Esophagus squamous epithelium (tissue), 5 donors: ENCODE measurements at regions not wholly inside any gene's neighbourhood (a gene's known extent, or its start where the extent isn't known, plus 50 kb on each side); places are given as distances from the start of the nearest gene placed in this dataset.

ENCODE experiments used
- DNase-seq: peaks from one replicate; lab custom pipeline; 2025; lab: John Stamatoyannopoulos, UW
- H3K27ac ChIP-seq, 4 donors: fragments of 200-600 bp; sonication (generic); one replicate each; pipeline ENCODE4 v1.5.1; 2016 to 2019; ENCODE audit warnings: mild to moderate bottlenecking in 1 of 4
- H3K27me3 ChIP-seq, 4 donors: fragments of 200-600 bp; sonication (generic); 1 replicate in 3 of 4; 2 replicates in 1 of 4; pipeline versions ENCODE4 v1.5.1 to v1.6.0; 2017 to 2021; ENCODE audit warnings: antibody characterized with exemption in 1 of 4
- H3K36me3 ChIP-seq, 3 donors: fragments of 200-600 bp; sonication (generic); one replicate each; pipeline ENCODE4 v1.5.1; 2016 to 2019
- H3K4me1 ChIP-seq, 3 donors: fragments of 200-600 bp; sonication (generic); one replicate each; pipeline ENCODE4 v1.5.1; 2017 to 2019
- H3K4me3 ChIP-seq, 4 donors: fragments of 200-600 bp; sonication (generic); 1 replicate in 3 of 4; 2 replicates in 1 of 4; pipeline ENCODE4 v1.5.1; 2016 to 2019; ENCODE audit warnings: mild to moderate bottlenecking in 2 of 4, moderate library complexity in 1 of 4
- H3K9me3 ChIP-seq, 3 donors: fragments of 200-600 bp; sonication (generic); one replicate each; pipeline ENCODE4 v1.5.1; 2016 to 2019
- POLR2A ChIP-seq, 4 donors: fragments of 450-650 bp; IDR thresholded peaks; one replicate each; pipeline ENCODE4 v1.6.1; 2017; ENCODE audit warnings: antibody characterized with exemption in 4 of 4, mild to moderate bottlenecking in 4 of 4, moderate library complexity in 3 of 4
- WGBS, 2 donors: methylation state at CpG; one replicate each; pipeline ENCODE4 v1.1.5; 2018; 5-methylcytosine and 5-hydroxymethylcytosine counted together
- intact Hi-C: fragments of 100-400 bp; cut with DNase I; formaldehyde crosslinking; loops from one replicate; pipeline ENCODE4 v1.15.0; 2022
- TF ChIP-seq, protein P1 (sequence below), 6 experiments: fragments of 450-650 bp in 4 of 6; fragments of 200-600 bp in 2 of 6; sonication (generic) in 2 of 6; IDR thresholded peaks; one replicate each; pipeline ENCODE4 v1.5.1; 2016 to 2019; ENCODE audit warnings: antibody characterized with exemption in 6 of 6, mild to moderate bottlenecking in 4 of 6, moderate library complexity in 4 of 6
- donor health status: DM: yes; HTN: yes; CAD: no.

DNA sequence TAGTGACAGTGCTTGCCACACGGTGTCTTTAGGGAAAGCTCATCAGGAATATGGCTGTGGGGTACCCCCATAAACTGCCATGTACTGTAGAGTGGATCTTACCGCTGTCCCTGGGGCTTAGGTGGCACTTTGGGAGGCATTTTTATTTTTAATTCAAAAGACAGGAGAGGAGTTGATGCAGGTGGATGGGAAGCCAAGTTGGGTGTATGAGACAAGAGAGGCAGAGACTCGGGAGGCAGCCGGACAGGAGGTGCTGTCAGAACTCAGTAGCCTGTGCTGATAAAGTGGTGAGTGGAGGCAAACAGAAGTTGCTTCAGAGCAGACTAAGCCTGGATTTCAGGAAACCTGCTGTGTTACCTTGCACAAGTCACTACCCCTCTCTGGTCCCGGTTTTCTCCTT is 185.9 kb downstream of the TMEM132E start:
- Histone ChIP-seq H3K36me3 (no peaks in the 10 kb centered on the region), H3K9me3 (no peaks in the 10 kb centered on the region), H3K4me3 (no peak overlapping the region), H3K27me3 (peaks cover 0 to 4% (median 0%) of the 10 kb centered on the region in 4 donors), H3K4me1 (no peaks in the 10 kb centered on the region), H3K27ac (no peak overlapping the region)
- intact Hi-C loops, result no loop called here
- no peak for DNase-seq
- TF ChIP-seq, protein P1, sequence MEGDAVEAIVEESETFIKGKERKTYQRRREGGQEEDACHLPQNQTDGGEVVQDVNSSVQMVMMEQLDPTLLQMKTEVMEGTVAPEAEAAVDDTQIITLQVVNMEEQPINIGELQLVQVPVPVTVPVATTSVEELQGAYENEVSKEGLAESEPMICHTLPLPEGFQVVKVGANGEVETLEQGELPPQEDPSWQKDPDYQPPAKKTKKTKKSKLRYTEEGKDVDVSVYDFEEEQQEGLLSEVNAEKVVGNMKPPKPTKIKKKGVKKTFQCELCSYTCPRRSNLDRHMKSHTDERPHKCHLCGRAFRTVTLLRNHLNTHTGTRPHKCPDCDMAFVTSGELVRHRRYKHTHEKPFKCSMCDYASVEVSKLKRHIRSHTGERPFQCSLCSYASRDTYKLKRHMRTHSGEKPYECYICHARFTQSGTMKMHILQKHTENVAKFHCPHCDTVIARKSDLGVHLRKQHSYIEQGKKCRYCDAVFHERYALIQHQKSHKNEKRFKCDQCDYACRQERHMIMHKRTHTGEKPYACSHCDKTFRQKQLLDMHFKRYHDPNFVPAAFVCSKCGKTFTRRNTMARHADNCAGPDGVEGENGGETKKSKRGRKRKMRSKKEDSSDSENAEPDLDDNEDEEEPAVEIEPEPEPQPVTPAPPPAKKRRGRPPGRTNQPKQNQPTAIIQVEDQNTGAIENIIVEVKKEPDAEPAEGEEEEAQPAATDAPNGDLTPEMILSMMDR (IDR thresholded peaks at IDR 0.05), result no peak
- no peak for TF ChIP-seq POLR2A (IDR thresholded peaks at IDR 0.05)
- WGBS, 2 donors, result 72 to 80% methylated on average over 5 of the region's 5 CpGs

DNA sequence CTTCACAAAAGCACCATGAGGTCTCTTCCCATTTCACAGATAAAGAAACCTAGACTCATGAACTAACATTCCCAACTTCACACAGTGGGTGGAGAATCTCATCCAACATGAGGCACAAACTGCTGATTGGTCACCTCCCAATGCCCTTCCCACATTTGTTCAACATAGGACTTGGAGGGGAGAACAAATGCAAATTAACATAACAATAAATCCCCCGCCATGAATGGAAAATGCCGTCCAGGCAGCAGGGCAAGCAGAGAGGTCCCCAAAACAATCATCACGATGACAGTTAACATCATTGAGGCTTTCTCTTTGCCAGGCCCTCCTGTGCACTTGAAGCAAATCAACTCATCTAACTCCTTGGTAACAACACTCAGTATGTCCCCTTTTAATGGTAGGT is 185.3 kb downstream of the TMEM132E start:
- H3K9me3 ChIP-seq, result no peaks in the 10 kb centered on the region
- TF ChIP-seq POLR2A (IDR thresholded peaks at IDR 0.05), result no peak
- TF ChIP-seq, protein P1 (IDR thresholded peaks at IDR 0.05), result no peak
- H3K4me1 ChIP-seq, result no peaks in the 10 kb centered on the region
- H3K27ac ChIP-seq, result no peak overlapping the region
- intact Hi-C loops, result no loop called here
- WGBS, 2 donors, result 54 to 57% methylated on average over 3 of the region's 3 CpGs
- no peak overlapping the region for H3K4me3 ChIP-seq
- DNase-seq, result no peak
- no peaks in the 10 kb centered on the region for H3K36me3 ChIP-seq
- peaks cover 0 to 4% (median 0%) of the 10 kb centered on the region in 4 donors for H3K27me3 ChIP-seq

DNA sequence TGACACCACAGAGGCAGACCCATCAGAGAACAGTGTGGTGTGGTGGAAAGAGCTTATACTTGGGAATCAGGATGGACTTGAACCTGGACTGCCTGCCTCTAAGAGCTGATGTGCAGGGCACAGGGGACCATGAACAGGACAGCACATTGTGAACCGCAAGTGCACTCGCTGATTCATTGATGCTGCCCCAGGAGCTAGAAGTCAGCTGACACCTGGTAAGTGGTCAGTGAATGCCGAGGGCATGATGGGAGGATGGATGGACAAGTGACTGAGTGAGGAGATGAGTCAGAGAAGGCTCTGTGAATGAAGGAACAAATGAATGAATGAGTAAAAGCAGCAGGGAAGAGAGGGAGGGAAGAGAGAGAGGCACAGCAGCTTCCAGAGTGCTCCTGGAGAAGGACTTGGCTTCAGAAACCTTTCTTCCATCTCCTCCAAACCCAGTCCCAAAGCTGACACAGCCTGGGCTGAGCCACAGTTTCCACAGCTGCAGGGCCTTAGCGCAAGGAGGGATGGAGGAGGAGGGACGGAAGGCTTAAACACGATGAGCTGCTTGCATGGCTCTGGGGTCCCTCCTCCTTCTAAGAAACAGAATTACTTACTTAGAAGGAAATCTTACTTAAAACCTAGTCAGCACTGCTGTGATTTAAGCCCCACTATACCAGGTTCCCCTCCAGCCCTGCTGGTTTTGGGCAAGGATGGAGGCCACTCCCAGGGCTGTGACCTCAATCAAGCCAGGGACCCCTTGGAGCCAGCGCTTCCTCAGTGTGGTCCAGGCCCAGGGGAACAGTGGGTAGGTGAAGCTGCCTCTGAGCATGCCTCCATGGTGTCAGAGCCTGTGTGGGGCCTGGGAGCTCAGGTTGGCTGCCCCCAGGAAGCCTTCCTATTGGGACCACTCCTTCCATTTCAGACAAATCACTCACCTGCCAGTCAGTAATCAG is 184.6 kb downstream of the TMEM132E start:
- no peak for TF ChIP-seq POLR2A (IDR thresholded peaks at IDR 0.05)
- TF ChIP-seq, protein P1 (IDR thresholded peaks at IDR 0.05), result no peak
- Histone ChIP-seq H3K9me3 (no peaks in the 10 kb centered on the region), H3K27ac (no peak overlapping the region), H3K4me3 (no peak overlapping the region), H3K27me3 (peaks cover 0 to 4% (median 0%) of the 10 kb centered on the region in 4 donors), H3K4me1 (no peaks in the 10 kb centered on the region), H3K36me3 (no peaks in the 10 kb centered on the region)
- DNase-seq, result no peak
- WGBS, 2 donors, result 60 to 68% methylated on average over 7 of the region's 7 CpGs
- intact Hi-C loops, result no loop called here

DNA sequence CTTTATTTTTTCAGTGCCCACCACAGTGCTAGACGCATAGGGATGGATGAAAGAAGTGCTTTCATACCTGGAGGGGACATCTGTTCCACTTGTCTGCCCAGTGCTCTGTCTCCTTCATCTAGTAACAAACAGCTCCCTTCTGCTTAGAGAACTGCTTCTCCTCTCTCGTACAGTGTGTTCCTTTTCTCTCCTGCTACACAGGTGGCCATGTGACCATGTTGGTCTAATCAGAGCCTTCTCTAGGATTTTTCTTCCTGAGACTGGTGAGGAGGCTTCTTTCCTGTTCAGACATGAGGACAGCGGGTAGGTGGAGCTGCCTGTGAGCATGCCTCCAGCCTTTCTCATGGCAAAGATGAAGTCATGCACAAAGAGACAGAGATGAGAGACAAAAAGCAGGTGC is 182.7 kb downstream of the TMEM132E start:
- WGBS, 2 donors, result 55 to 80% methylated on average over 3 of the region's 3 CpGs
- TF ChIP-seq, protein P1 (IDR thresholded peaks at IDR 0.05), result no peak
- no peak for TF ChIP-seq POLR2A (IDR thresholded peaks at IDR 0.05)
- DNase-seq, result no peak
- Histone ChIP-seq H3K36me3 (no peaks in the 10 kb centered on the region), H3K4me3 (no peak overlapping the region), H3K4me1 (no peaks in the 10 kb centered on the region), H3K9me3 (no peaks in the 10 kb centered on the region), H3K27me3 (peaks cover 0 to 15% (median 0%) of the 10 kb centered on the region in 4 donors), H3K27ac (no peak overlapping the region)
- intact Hi-C loops, result no loop called here

DNA sequence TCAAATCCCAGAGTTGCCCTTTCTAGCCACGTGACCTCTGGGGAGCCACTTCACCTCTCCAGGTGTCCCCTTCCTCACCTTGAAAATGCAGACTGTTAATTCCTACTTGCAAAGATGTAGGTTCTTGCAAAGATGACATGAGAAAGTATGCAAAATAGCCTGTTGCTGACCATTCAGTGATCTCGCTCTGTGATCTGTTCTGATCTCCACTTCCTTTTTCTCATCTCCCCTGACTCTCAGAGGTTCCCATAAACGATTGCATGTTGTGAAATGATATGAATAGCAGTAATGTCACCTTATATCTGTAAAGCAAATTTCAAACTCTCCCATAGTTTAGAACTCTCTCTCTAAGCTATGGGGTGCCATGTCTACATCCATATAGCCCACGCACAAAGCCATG is 182.3 kb downstream of the TMEM132E start:
- intact Hi-C loops, result no loop called here
- H3K27ac ChIP-seq, result no peak overlapping the region
- H3K4me1 ChIP-seq, result no peaks in the 10 kb centered on the region
- TF ChIP-seq, protein P1 (IDR thresholded peaks at IDR 0.05), result no peak
- no peak for TF ChIP-seq POLR2A (IDR thresholded peaks at IDR 0.05)
- no peak overlapping the region for H3K4me3 ChIP-seq
- H3K27me3 ChIP-seq, result peaks cover 0 to 19% (median 0%) of the 10 kb centered on the region in 4 donors
- DNase-seq, result no peak
- H3K36me3 ChIP-seq, result no peaks in the 10 kb centered on the region
- 62 to 68% methylated on average over 4 of the region's 4 CpGs for WGBS, 2 donors
- H3K9me3 ChIP-seq, result no peaks in the 10 kb centered on the region
